SW480 (cell line): ENCODE measurements at regions not wholly inside any gene's neighbourhood (a gene's known extent, or its start where the extent isn't known, plus 50 kb on each side); places are given as distances from the start of the nearest gene placed in this dataset.
"Not testable (repeated sequence)": the region's sequence is repeated elsewhere in the genome, so short reads cannot be mapped to it uniquely, and the experiment has no call there.

Source experiments
- DNase-seq: peaks from one replicate; pipeline ENCODE4 v3.0.0-alpha.2; 2016; ENCODE audit warnings: low spot score

GRCh38 chr10:57168611-57169240, 807.7 kb upstream of the ZWINT start:
- DNase-seq = no peak

- no peak for DNase-seq
Observed at GRCh38 chr10:57165671-57166070, 804.6 kb upstream of the ZWINT start.

GRCh38 chr10:57162231-57162630, 801.2 kb upstream of the ZWINT start:
- no peak for DNase-seq

GRCh38 chr10:57161157-57161556, 800.1 kb upstream of the ZWINT start:
- no peak for DNase-seq

- no peak for DNase-seq
Observed at GRCh38 chr10:57145548-57145947, 784.5 kb upstream of the ZWINT start.

- DNase-seq = no peak
Observed at GRCh38 chr10:57142925-57143576, 782.0 kb upstream of the ZWINT start.

GRCh38 chr10:57141708-57142107, 780.6 kb upstream of the ZWINT start:
- no peak for DNase-seq

- no peak for DNase-seq
Observed at GRCh38 chr10:57119684-57120083, 758.6 kb upstream of the ZWINT start.

- no peak for DNase-seq
Observed at GRCh38 chr10:57113545-57113944, 752.5 kb upstream of the ZWINT start.

GRCh38 chr10:57102236-57102635, 741.2 kb upstream of the ZWINT start:
- DNase-seq = no peak

GRCh38 chr10:57098146-57098545, 737.1 kb upstream of the ZWINT start:
- no peak for DNase-seq

GRCh38 chr10:57096044-57096443, 735.0 kb upstream of the ZWINT start:
- DNase-seq = no peak

- no peak for DNase-seq
Observed at GRCh38 chr10:57094965-57095364, 733.9 kb upstream of the ZWINT start.

- DNase-seq = no peak
Observed at GRCh38 chr10:57094083-57094482, 733.0 kb upstream of the ZWINT start.

GRCh38 chr10:57053530-57053929, 692.5 kb upstream of the ZWINT start:
- DNase-seq = no peak

- DNase-seq = no peak
Observed at GRCh38 chr10:57049096-57049495, 688.0 kb upstream of the ZWINT start.

GRCh38 chr10:57038531-57038930, 677.5 kb upstream of the ZWINT start:
- no peak for DNase-seq

GRCh38 chr10:57035310-57035709, 674.3 kb upstream of the ZWINT start:
- no peak for DNase-seq

- DNase-seq = not testable (repeated sequence)
Observed at GRCh38 chr10:57032301-57032700, 671.2 kb upstream of the ZWINT start.

GRCh38 chr10:57031346-57031745, 670.3 kb upstream of the ZWINT start:
- no peak for DNase-seq

GRCh38 chr10:57026307-57026706, 665.2 kb upstream of the ZWINT start:
- no peak for DNase-seq

GRCh38 chr10:57023626-57024025, 662.6 kb upstream of the ZWINT start:
- no peak for DNase-seq

GRCh38 chr10:57018452-57018851, 657.4 kb upstream of the ZWINT start:
- no peak for DNase-seq
